ENCODE measurements at regions not wholly inside any gene's neighbourhood (a gene's known extent, or its start where the extent isn't known, plus 50 kb on each side); places are given as distances from the start of the nearest gene placed in this dataset.
A peak's percentile ranks its signal among the peaks of the same experiment; 100 is the strongest.

DNA sequence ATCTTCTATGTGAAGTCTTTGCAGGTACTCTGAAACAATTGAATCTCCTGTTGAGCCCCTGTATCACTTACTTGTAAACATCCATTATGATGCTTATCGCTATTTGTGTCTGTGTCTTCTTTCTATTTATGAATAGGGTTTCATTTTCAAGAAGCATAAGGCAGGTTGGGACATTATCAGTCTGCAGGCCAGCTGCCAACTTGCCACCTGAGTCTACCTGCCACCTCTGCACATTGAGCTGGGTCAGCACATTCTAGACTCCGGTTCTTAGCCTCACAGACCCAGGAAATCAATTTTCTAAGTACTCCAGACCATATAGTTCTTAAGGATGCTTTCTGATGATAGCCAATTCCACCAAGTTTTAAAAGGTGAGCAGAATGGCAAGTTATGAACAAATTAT, 105.7 kb upstream of the MCTP2 start:
- H3K4me3 ChIP-seq (replicated peaks; ENCODE audit: low read depth, low read length), result no peak overlapping the region
- TF ChIP-seq, protein P1, sequence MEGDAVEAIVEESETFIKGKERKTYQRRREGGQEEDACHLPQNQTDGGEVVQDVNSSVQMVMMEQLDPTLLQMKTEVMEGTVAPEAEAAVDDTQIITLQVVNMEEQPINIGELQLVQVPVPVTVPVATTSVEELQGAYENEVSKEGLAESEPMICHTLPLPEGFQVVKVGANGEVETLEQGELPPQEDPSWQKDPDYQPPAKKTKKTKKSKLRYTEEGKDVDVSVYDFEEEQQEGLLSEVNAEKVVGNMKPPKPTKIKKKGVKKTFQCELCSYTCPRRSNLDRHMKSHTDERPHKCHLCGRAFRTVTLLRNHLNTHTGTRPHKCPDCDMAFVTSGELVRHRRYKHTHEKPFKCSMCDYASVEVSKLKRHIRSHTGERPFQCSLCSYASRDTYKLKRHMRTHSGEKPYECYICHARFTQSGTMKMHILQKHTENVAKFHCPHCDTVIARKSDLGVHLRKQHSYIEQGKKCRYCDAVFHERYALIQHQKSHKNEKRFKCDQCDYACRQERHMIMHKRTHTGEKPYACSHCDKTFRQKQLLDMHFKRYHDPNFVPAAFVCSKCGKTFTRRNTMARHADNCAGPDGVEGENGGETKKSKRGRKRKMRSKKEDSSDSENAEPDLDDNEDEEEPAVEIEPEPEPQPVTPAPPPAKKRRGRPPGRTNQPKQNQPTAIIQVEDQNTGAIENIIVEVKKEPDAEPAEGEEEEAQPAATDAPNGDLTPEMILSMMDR (IDR thresholded peaks at IDR 0.05; ENCODE audit: low read depth, low read length, missing control alignments), result no peak
- DNase-seq (ENCODE audit: extremely low read depth, low read depth), result no peak

DNA sequence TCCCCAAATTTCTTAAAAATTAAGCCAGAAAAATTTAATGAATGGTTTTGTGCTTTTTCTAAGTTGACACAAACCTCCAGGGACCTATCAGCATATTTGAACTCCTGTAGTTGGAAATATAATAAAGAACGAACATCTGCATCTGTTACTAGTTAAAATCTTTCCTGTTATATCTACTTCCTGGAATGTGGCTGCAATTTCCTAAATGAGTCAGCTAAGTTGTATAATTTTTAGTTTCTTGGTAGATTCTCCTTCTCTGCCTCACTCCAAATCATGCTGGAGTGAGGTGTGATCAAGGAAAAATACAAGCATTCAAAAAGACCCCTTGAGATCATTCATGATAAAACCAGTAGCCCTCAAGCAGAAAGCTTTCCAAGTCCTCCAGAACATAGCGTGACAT, 106.2 kb upstream of the MCTP2 start:
- no peak overlapping the region for H3K4me3 ChIP-seq (replicated peaks; ENCODE audit: low read depth, low read length)
- TF ChIP-seq, protein P1 (IDR thresholded peaks at IDR 0.05; ENCODE audit: low read depth, low read length, missing control alignments), result no peak
- DNase-seq (ENCODE audit: extremely low read depth, low read depth), result no peak

DNA sequence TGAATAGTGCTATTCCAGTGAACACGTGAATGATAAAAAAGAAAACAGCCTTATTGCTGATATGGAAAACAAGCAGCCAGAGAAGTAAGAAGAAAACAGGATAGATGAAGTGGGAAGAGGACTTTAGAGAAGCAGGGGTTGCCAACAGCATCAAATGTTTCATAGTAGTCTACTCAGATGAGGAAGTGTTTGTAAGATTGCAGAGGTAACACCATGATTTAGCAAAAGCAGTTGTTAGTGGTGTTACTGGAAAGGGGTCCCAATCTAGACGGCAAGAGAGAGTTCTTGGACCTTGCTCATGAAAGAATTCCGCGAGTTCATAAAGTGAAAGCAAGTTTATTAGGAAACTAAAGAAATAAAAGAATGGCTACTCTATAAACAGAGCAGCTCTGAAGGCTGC, 108.8 kb upstream of the MCTP2 start:
- no peak overlapping the region for H3K4me3 ChIP-seq (replicated peaks; ENCODE audit: low read depth, low read length)
- DNase-seq (ENCODE audit: extremely low read depth, low read depth), result no peak
- TF ChIP-seq, protein P1 (IDR thresholded peaks at IDR 0.05; ENCODE audit: low read depth, low read length, missing control alignments), result no peak

GRCh38 chr15:94119923-94120775, 111.2 kb upstream of the MCTP2 start:
- peak; percentile 84 for DNase-seq (ENCODE audit: extremely low read depth, low read depth)
- TF ChIP-seq, protein P1 (IDR thresholded peaks at IDR 0.05; ENCODE audit: low read depth, low read length, missing control alignments), result peak; percentile 88
- no peak overlapping the region for H3K4me3 ChIP-seq (replicated peaks; ENCODE audit: low read depth, low read length)

DNA sequence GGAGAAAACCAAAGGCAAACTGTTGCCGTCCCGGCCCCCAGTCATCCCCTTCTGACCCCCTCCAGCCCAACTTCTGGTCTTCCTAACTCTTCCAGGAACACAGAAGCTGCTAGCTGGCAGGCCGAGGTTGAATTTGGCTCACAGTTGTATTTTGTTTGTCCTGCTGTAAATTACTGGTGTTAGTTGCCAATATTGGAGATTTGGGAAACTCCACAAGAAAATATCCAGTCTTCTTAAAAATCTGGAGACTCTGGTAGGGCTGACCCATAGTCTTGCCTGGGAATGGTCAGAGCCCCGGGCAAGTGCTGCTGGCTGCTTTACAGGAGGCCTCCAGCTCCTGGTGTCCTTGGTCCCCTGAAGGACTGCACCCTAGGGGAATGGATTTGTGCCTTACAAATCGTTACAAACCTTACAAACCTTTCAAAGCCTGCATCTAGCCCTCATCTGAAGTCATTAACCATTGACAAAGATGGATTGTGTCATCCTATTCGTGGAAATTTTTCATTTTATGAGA, 112.0 kb upstream of the MCTP2 start:
- H3K4me3 ChIP-seq (replicated peaks; ENCODE audit: low read depth, low read length), result no peak overlapping the region
- DNase-seq (ENCODE audit: extremely low read depth, low read depth), result no peak
- TF ChIP-seq, protein P1 (IDR thresholded peaks at IDR 0.05; ENCODE audit: low read depth, low read length, missing control alignments), result no peak

GRCh38 chr15:94110476-94111130, 120.8 kb upstream of the MCTP2 start:
- TF ChIP-seq, protein P1 (IDR thresholded peaks at IDR 0.05; ENCODE audit: low read depth, low read length, missing control alignments), result no peak
- no peak for DNase-seq (ENCODE audit: extremely low read depth, low read depth)
- H3K4me3 ChIP-seq (replicated peaks; ENCODE audit: low read depth, low read length), result no peak overlapping the region
